AML-193 (cell line): ENCODE measurements at regions not wholly inside any gene's neighbourhood (a gene's known extent, or its start where the extent isn't known, plus 50 kb on each side); places are given as distances from the start of the nearest gene placed in this dataset.

Experiments used
- DNase-seq, 2 experiments: peaks; one replicate each; lab custom pipeline; 2025; lab: John Stamatoyannopoulos, UW

- DNase-seq = no peak
Measured at GRCh38 chr17:72409405-72410002, 288.7 kb downstream of the SOX9 start.

- no peak for DNase-seq
Measured at GRCh38 chr17:72411124-72411563, 290.3 kb downstream of the SOX9 start.

GRCh38 chr17:72412650-72413076 lies 291.8 kb downstream of the SOX9 start:
- no peak for DNase-seq

GRCh38 chr17:72413077-72414031 lies 292.5 kb downstream of the SOX9 start:
- DNase-seq = no peak

- DNase-seq = no peak
Measured at GRCh38 chr17:72414032-72414396, 293.2 kb downstream of the SOX9 start.

GRCh38 chr17:72414967-72415853 lies 294.4 kb downstream of the SOX9 start:
- DNase-seq = no peak

- DNase-seq = no peak
Measured at GRCh38 chr17:72416054-72416675, 295.3 kb downstream of the SOX9 start.

- no peak for DNase-seq
Measured at GRCh38 chr17:72416905-72417304, 296.1 kb downstream of the SOX9 start.

- DNase-seq = no peak
Measured at GRCh38 chr17:72417627-72418026, 296.8 kb downstream of the SOX9 start.

GRCh38 chr17:72419866-72420774 lies 299.3 kb downstream of the SOX9 start:
- DNase-seq = no peak

GRCh38 chr17:72420775-72421127 lies 299.9 kb downstream of the SOX9 start:
- no peak for DNase-seq

GRCh38 chr17:72421128-72422092 lies 300.6 kb downstream of the SOX9 start:
- DNase-seq = no peak

GRCh38 chr17:72422204-72422504 lies 301.3 kb downstream of the SOX9 start:
- no peak for DNase-seq

- DNase-seq = no peak
Measured at GRCh38 chr17:72422505-72423285, 301.9 kb downstream of the SOX9 start.

GRCh38 chr17:72423286-72423589 lies 302.4 kb downstream of the SOX9 start:
- no peak for DNase-seq

- DNase-seq = no peak
Measured at GRCh38 chr17:72423718-72424117, 302.9 kb downstream of the SOX9 start.

GRCh38 chr17:72424505-72425117 lies 303.8 kb downstream of the SOX9 start:
- no peak for DNase-seq

GRCh38 chr17:72425133-72425793 lies 304.4 kb downstream of the SOX9 start:
- no peak for DNase-seq
